GM18951 (cell line): ENCODE measurements at regions not wholly inside any gene's neighbourhood (a gene's known extent, or its start where the extent isn't known, plus 50 kb on each side); places are given as distances from the start of the nearest gene placed in this dataset.

Source experiments
- POLR2A ChIP-seq: IDR thresholded peaks from 4 replicates; pipeline ENCODE4 v1.6.1; 2011; ENCODE audit warnings: mild to moderate bottlenecking; ENCODE audit not compliant: insufficient read length, insufficient read depth; ENCODE audit errors: extremely low read depth
- in situ Hi-C: fragments of 300-500 bp; cut with MboI; formaldehyde crosslinking; loops from one replicate; pipeline ENCODE4 v1.12.0; 2022; ENCODE audit warnings: low sequenced_read_pairs, mixed read lengths, inconsistent platforms; ENCODE audit not compliant: unreplicated experiment

GRCh38 chr4:128366212-128366611 is 78.6 kb upstream of the PGRMC2 start:
- TF ChIP-seq POLR2A: no peak
- in situ Hi-C loops: no loop called here

- no peak for TF ChIP-seq POLR2A
- in situ Hi-C loops: no loop called here
Measured at GRCh38 chr4:128364565-128364964, 77.0 kb upstream of the PGRMC2 start.

- TF ChIP-seq POLR2A: no peak
- in situ Hi-C loops: no loop called here
Measured at GRCh38 chr4:128363966-128364365, 76.4 kb upstream of the PGRMC2 start.

GRCh38 chr4:128362760-128363159 is 75.1 kb upstream of the PGRMC2 start:
- in situ Hi-C loops: no loop called here
- TF ChIP-seq POLR2A: no peak

- in situ Hi-C loops: no loop called here
Measured at GRCh38 chr4:128359422-128359821, 71.8 kb upstream of the PGRMC2 start.

GRCh38 chr4:128358913-128359279 is 71.3 kb upstream of the PGRMC2 start:
- in situ Hi-C loops: no loop called here
- TF ChIP-seq POLR2A: no peak

More at GRCh38 chr4:128359422-128359821, 71.8 kb upstream of the PGRMC2 start:
- no peak for TF ChIP-seq POLR2A

- no peak for TF ChIP-seq POLR2A
- in situ Hi-C loops: no loop called here
Measured at GRCh38 chr4:128358231-128358912, 70.8 kb upstream of the PGRMC2 start.

GRCh38 chr4:128357286-128357685 is 69.7 kb upstream of the PGRMC2 start:
- in situ Hi-C loops: no loop called here
- TF ChIP-seq POLR2A: no peak

- TF ChIP-seq POLR2A: no peak
- in situ Hi-C loops: no loop called here
Measured at GRCh38 chr4:128355305-128355704, 67.7 kb upstream of the PGRMC2 start.

- no peak for TF ChIP-seq POLR2A
- in situ Hi-C loops: no loop called here
Measured at GRCh38 chr4:128354205-128354821, 66.7 kb upstream of the PGRMC2 start.

GRCh38 chr4:128353791-128354190 is 66.2 kb upstream of the PGRMC2 start:
- no peak for TF ChIP-seq POLR2A
- in situ Hi-C loops: no loop called here

GRCh38 chr4:128351502-128351901 is 63.9 kb upstream of the PGRMC2 start:
- in situ Hi-C loops: no loop called here

GRCh38 chr4:128350449-128351045 is 62.9 kb upstream of the PGRMC2 start:
- in situ Hi-C loops: no loop called here
- no peak for TF ChIP-seq POLR2A

More at GRCh38 chr4:128351502-128351901, 63.9 kb upstream of the PGRMC2 start:
- no peak for TF ChIP-seq POLR2A

GRCh38 chr4:128349921-128350320 is 62.3 kb upstream of the PGRMC2 start:
- TF ChIP-seq POLR2A: no peak
- in situ Hi-C loops: no loop called here
